Parathyroid adenoma (tissue), 2 donors: ENCODE measurements at regions not wholly inside any gene's neighbourhood (a gene's known extent, or its start where the extent isn't known, plus 50 kb on each side); places are given as distances from the start of the nearest gene placed in this dataset.

Experiments used
- H2AFZ ChIP-seq: fragments of 300-600 bp; sonication (generic); one replicate; pipeline ENCODE4 v1.7.0; 2017; ENCODE audit warnings: antibody characterized with exemption, mild to moderate bottlenecking
- H3K27ac ChIP-seq: fragments of 300-600 bp; sonication (generic); one replicate; pipeline ENCODE4 v1.7.0; 2017
- H3K27me3 ChIP-seq: fragments of 300-600 bp; sonication (generic); one replicate; pipeline ENCODE4 v1.7.0; 2017; ENCODE audit warnings: low read length; ENCODE audit not compliant: control insufficient read depth, insufficient read depth
- H3K36me3 ChIP-seq: fragments of 300-600 bp; sonication (generic); one replicate; pipeline ENCODE4 v1.7.0; 2017; ENCODE audit warnings: low read length; ENCODE audit not compliant: control insufficient read depth, insufficient read depth
- H3K4me1 ChIP-seq: fragments of 300-600 bp; sonication (generic); one replicate; pipeline ENCODE4 v1.7.0; 2017; ENCODE audit warnings: control low read depth
- H3K4me2 ChIP-seq: fragments of 300-600 bp; sonication (generic); one replicate; pipeline ENCODE4 v1.7.0; 2017; ENCODE audit warnings: low read length
- H3K4me3 ChIP-seq: fragments of 300-600 bp; sonication (generic); one replicate; pipeline ENCODE4 v1.7.0; 2017; ENCODE audit warnings: low read depth, low read length
- H3K79me2 ChIP-seq: fragments of 300-600 bp; sonication (generic); one replicate; pipeline ENCODE4 v1.7.0; 2017; ENCODE audit warnings: control low read depth
- H3K9ac ChIP-seq: fragments of 300-600 bp; sonication (generic); one replicate; pipeline ENCODE4 v1.7.0; 2017; ENCODE audit warnings: mild to moderate bottlenecking
- H3K9me3 ChIP-seq: fragments of 300-600 bp; sonication (generic); one replicate; pipeline ENCODE4 v1.7.0; 2017; ENCODE audit warnings: low read length; ENCODE audit not compliant: control insufficient read depth
- TF ChIP-seq, protein P1 (sequence below): fragments of 300-600 bp; sonication (generic); IDR thresholded peaks from one replicate; pipeline ENCODE4 v1.7.0; 2017; ENCODE audit warnings: antibody characterized with exemption, mild to moderate bottlenecking
- donor health status: primary hyperparathyroidism.

- no peaks in the 10 kb centered on the region for H3K36me3 ChIP-seq
- no peaks in the 10 kb centered on the region for H3K27me3 ChIP-seq
- no peak overlapping the region for H2AFZ ChIP-seq
- no peak overlapping the region for H3K27ac ChIP-seq
- H3K4me1 ChIP-seq, result no peaks in the 10 kb centered on the region
- no peaks in the 10 kb centered on the region for H3K9me3 ChIP-seq
- no peak overlapping the region for H3K4me3 ChIP-seq
- H3K9ac ChIP-seq, result no peak overlapping the region
- no peak overlapping the region for H3K4me2 ChIP-seq
- H3K79me2 ChIP-seq, result no peaks in the 10 kb centered on the region
- TF ChIP-seq, protein P1, sequence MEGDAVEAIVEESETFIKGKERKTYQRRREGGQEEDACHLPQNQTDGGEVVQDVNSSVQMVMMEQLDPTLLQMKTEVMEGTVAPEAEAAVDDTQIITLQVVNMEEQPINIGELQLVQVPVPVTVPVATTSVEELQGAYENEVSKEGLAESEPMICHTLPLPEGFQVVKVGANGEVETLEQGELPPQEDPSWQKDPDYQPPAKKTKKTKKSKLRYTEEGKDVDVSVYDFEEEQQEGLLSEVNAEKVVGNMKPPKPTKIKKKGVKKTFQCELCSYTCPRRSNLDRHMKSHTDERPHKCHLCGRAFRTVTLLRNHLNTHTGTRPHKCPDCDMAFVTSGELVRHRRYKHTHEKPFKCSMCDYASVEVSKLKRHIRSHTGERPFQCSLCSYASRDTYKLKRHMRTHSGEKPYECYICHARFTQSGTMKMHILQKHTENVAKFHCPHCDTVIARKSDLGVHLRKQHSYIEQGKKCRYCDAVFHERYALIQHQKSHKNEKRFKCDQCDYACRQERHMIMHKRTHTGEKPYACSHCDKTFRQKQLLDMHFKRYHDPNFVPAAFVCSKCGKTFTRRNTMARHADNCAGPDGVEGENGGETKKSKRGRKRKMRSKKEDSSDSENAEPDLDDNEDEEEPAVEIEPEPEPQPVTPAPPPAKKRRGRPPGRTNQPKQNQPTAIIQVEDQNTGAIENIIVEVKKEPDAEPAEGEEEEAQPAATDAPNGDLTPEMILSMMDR, result no peak
Measured at GRCh38 chr13:68023838-68024581, 793.9 kb upstream of the PCDH9 start.

DNA sequence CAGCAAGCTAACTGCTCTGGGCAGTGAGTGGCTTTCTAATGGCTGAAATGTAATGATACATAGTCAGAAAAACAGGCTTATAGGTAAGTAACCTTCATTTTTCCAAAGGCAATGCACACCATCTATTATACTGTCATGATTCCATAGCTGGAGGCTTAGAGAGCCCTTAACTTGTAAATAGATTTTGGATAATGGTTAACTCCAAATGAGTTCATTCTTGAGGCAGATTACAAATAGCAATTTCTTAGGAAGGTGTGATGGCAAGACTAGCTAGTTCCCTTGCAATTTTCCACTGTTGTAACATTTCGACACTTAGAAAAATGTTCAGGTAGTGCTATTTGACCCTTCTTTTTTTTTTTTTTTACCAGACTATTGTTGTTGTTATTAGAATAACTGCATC is 789.8 kb upstream of the PCDH9 start:
- Histone ChIP-seq H2AFZ (no peak overlapping the region), H3K4me3 (no peak overlapping the region), H3K9ac (no peak overlapping the region), H3K9me3 (no peaks in the 10 kb centered on the region), H3K36me3 (no peaks in the 10 kb centered on the region), H3K4me1 (no peaks in the 10 kb centered on the region), H3K4me2 (no peak overlapping the region), H3K27me3 (no peaks in the 10 kb centered on the region), H3K27ac (no peak overlapping the region), H3K79me2 (no peaks in the 10 kb centered on the region)
- TF ChIP-seq, protein P1, result no peak

- no peaks in the 10 kb centered on the region for H3K79me2 ChIP-seq
- H3K27me3 ChIP-seq, result no peaks in the 10 kb centered on the region
- H3K36me3 ChIP-seq, result no peaks in the 10 kb centered on the region
- no peak overlapping the region for H3K4me2 ChIP-seq
- H3K4me1 ChIP-seq, result no peaks in the 10 kb centered on the region
- no peak overlapping the region for H2AFZ ChIP-seq
- no peak overlapping the region for H3K4me3 ChIP-seq
- no peak overlapping the region for H3K9ac ChIP-seq
- no peaks in the 10 kb centered on the region for H3K9me3 ChIP-seq
- no peak overlapping the region for H3K27ac ChIP-seq
- TF ChIP-seq, protein P1, result no peak
Measured at GRCh38 chr13:68009546-68009945, 779.4 kb upstream of the PCDH9 start.

- Histone ChIP-seq H3K9ac (no peak overlapping the region), H3K27me3 (no peaks in the 10 kb centered on the region), H3K4me1 (no peaks in the 10 kb centered on the region), H3K79me2 (no peaks in the 10 kb centered on the region), H3K36me3 (no peaks in the 10 kb centered on the region), H3K9me3 (no peaks in the 10 kb centered on the region), H3K27ac (no peak overlapping the region), H2AFZ (no peak overlapping the region), H3K4me2 (no peak overlapping the region), H3K4me3 (no peak overlapping the region)
- TF ChIP-seq, protein P1, result no peak
Measured at GRCh38 chr13:68007576-68007975, 777.4 kb upstream of the PCDH9 start.

GRCh38 chr13:67996101-67996500 is 766.0 kb upstream of the PCDH9 start:
- Histone ChIP-seq H3K4me1 (no peaks in the 10 kb centered on the region), H3K9ac (no peak overlapping the region), H3K4me2 (no peak overlapping the region), H3K79me2 (no peaks in the 10 kb centered on the region), H3K4me3 (no peak overlapping the region), H3K9me3 (no peaks in the 10 kb centered on the region), H3K36me3 (no peaks in the 10 kb centered on the region), H3K27ac (no peak overlapping the region), H3K27me3 (no peaks in the 10 kb centered on the region), H2AFZ (no peak overlapping the region)
- TF ChIP-seq, protein P1, result no peak
